GM06990 (cell line): ENCODE measurements at regions not wholly inside any gene's neighbourhood (a gene's known extent, or its start where the extent isn't known, plus 50 kb on each side); places are given as distances from the start of the nearest gene placed in this dataset.
"Not testable (repeated sequence)": the region's sequence is repeated elsewhere in the genome, so short reads cannot be mapped to it uniquely, and the experiment has no call there.

Experiments
- DNase-seq: peaks from one replicate; pipeline ENCODE4 v3.0.0-alpha.2; 2011; ENCODE audit not compliant: insufficient read length; ENCODE audit errors: extremely low read depth
- H3K27me3 ChIP-seq: replicated peaks from 2 replicates; pipeline ENCODE4 v1.6.0; 2011; ENCODE audit warnings: low read length; ENCODE audit not compliant: control insufficient read depth, insufficient read depth
- H3K36me3 ChIP-seq: 2 replicates; pipeline ENCODE4 v1.5.1; 2011; ENCODE audit warnings: low read length; ENCODE audit not compliant: control insufficient read depth, insufficient read depth
- H3K4me3 ChIP-seq: replicated peaks from 2 replicates; pipeline ENCODE4 v1.5.1; 2011; ENCODE audit warnings: low read depth, mild to moderate bottlenecking, control low read depth, low read length
- TF ChIP-seq, protein P1 (sequence below): IDR thresholded peaks from 2 replicates; pipeline ENCODE4 v1.5.1; 2011; ENCODE audit warnings: low read length, control low read depth, mild to moderate bottlenecking, inconsistent platforms; ENCODE audit not compliant: insufficient read depth, poor library complexity, severe bottlenecking

DNA sequence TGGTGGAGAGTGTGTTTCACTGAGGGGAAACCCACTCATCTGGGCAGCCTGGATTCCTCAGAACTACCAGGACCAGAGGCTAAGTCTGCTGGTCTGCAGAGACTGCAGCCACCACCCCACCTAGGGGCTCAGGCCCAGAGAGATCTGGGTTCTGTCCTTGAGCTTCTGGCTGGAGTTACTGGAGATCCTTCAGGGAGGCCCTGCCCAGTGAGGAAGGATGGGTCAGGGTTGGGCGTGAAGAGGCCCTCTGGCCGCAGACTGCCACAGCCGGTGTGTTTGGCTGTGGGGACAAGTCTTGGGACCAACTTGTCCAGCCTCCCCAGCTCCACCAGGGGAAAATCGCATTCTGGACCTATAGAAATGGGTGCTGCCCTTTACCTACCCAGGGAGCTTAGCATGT lies 235.3 kb upstream of the CBLB start:
- DNase-seq = no peak
- TF ChIP-seq, protein P1, sequence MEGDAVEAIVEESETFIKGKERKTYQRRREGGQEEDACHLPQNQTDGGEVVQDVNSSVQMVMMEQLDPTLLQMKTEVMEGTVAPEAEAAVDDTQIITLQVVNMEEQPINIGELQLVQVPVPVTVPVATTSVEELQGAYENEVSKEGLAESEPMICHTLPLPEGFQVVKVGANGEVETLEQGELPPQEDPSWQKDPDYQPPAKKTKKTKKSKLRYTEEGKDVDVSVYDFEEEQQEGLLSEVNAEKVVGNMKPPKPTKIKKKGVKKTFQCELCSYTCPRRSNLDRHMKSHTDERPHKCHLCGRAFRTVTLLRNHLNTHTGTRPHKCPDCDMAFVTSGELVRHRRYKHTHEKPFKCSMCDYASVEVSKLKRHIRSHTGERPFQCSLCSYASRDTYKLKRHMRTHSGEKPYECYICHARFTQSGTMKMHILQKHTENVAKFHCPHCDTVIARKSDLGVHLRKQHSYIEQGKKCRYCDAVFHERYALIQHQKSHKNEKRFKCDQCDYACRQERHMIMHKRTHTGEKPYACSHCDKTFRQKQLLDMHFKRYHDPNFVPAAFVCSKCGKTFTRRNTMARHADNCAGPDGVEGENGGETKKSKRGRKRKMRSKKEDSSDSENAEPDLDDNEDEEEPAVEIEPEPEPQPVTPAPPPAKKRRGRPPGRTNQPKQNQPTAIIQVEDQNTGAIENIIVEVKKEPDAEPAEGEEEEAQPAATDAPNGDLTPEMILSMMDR = no peak
- no peaks in the 10 kb centered on the region for H3K27me3 ChIP-seq
- no peaks in the 10 kb centered on the region for H3K36me3 ChIP-seq
- H3K4me3 ChIP-seq = no peak overlapping the region

DNA sequence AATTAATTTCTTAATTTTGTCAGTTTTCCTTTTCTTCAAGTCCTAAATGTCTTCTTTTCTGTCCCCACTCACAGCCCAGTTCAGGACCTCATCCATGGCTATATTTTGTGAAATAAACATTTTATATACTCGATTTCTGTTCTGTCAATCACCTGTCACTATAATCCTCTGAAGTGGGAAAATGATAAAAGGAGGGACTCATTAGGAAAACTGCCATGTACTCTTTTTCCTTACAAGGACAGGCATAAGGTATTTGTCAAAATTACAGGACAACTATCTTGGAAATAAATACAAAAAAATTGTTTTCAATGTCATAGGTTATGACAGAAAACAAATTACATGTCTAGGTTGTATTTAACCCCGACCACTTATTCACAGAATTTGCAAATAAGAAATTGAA lies 240.1 kb upstream of the CBLB start:
- DNase-seq = no peak
- TF ChIP-seq, protein P1 = no peak
- Histone ChIP-seq H3K27me3 (no peaks in the 10 kb centered on the region), H3K36me3 (no peaks in the 10 kb centered on the region), H3K4me3 (no peak overlapping the region)

DNA sequence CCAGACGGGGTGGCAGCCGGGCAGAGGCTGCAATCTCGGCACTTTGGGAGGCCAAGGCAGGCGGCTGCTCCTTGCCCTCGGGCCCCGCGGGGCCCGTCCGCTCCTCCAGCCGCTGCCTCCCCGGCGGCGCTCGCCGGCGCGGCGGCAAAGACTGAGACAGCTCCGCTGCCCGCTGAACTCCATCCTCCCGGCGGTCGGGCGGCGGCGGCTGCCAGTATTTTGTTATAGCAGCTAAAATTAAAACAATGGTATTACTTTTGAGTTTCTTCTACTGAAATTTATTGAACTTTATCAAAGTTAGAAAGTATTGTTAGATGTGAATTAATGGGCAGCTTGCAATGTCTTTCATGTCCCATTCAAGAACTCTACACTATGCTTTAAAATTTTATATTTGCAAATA lies 243.7 kb upstream of the CBLB start:
- not testable (repeated sequence) for H3K4me3 ChIP-seq, DNase-seq, H3K36me3 ChIP-seq, H3K27me3 ChIP-seq

DNA sequence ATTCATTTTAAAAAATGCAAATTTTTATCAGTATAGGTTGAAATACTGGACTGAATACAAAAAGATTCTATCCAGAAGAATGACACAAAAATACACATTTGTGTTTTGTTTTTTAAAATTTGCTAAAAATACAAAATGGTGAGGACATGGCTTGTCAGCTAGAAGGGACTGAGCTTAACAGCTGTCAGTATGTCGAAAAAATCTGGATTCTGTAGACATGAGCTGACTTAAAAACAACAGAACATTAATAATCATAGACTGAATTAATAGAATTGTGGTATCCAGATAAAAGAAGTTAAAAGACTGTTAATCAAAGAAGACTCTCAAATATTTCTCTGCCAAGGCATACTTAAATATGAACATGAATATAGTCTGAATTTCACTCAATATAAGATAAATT lies 244.9 kb upstream of the CBLB start:
- Histone ChIP-seq H3K27me3 (no peaks in the 10 kb centered on the region), H3K36me3 (no peaks in the 10 kb centered on the region)
- TF ChIP-seq, protein P1 = no peak

DNA sequence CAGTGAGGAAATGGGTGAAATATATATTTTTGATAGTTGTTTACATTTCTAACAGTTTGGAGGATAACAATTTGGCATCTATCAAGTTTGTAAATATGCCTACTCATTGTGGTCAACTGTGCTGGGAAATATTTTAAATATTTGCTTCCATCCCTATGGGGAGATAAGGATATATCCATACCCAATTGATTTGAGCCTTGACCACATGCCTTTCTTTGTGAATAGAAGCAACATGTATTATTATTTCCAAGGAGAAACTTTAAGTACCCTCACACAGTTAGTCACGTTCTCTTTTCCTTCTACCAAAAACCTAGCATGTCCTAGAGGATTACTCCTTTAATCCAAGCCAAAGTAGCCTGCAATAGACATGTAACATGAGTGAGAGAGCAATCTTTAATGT lies 245.4 kb upstream of the CBLB start:
- DNase-seq = no peak
- H3K4me3 ChIP-seq = no peak overlapping the region
- no peaks in the 10 kb centered on the region for H3K36me3 ChIP-seq
- no peaks in the 10 kb centered on the region for H3K27me3 ChIP-seq
- TF ChIP-seq, protein P1 = no peak

More for the DNA sequence above, 244.9 kb upstream of the CBLB start:
- H3K4me3 ChIP-seq = no peak overlapping the region
- no peak for DNase-seq

DNA sequence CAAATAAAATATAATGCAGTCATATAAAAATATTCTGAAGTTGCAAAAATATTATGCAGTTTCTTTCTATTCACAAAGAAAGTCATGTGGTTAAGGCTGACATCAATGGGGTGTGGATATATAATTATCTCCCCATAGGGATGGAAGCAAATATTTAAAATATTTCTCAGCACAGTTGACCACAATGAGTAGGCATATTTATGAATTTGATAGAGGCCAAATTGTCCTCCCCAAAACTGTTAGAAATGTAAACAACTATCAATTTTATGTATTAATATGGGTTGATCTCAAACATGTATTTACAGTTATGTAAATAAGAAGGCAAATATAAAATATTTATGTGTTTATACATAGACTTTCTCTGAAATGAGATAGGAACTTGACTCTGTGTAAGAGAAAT lies 246.0 kb upstream of the CBLB start:
- TF ChIP-seq, protein P1 = no peak
- no peaks in the 10 kb centered on the region for H3K36me3 ChIP-seq
- no peak overlapping the region for H3K4me3 ChIP-seq
- no peaks in the 10 kb centered on the region for H3K27me3 ChIP-seq
- DNase-seq = no peak
